Endothelial cell (in vitro differentiated cells): ENCODE measurements at regions not wholly inside any gene's neighbourhood (a gene's known extent, or its start where the extent isn't known, plus 50 kb on each side); places are given as distances from the start of the nearest gene placed in this dataset.

Experiments
- DNase-seq: peaks from one replicate; pipeline ENCODE4 v3.0.0; 2021; ENCODE audit warnings: low spot score
- H3K27ac Mint-ChIP-seq: one replicate; pipeline ENCODE4 v1.8.0; 2021; ENCODE audit warnings: mixed read lengths, inconsistent platforms; ENCODE audit not compliant: unreplicated experiment
- H3K27me3 Mint-ChIP-seq: one replicate; pipeline ENCODE4 v1.8.0; 2021; ENCODE audit warnings: mild to moderate bottlenecking, moderate library complexity, mixed read lengths, inconsistent platforms; ENCODE audit not compliant: unreplicated experiment
- H3K36me3 Mint-ChIP-seq: one replicate; pipeline ENCODE4 v1.8.0; 2021; ENCODE audit warnings: mild to moderate bottlenecking, low read depth, mixed read lengths, inconsistent platforms; ENCODE audit not compliant: unreplicated experiment
- H3K4me1 Mint-ChIP-seq: one replicate; pipeline ENCODE4 v1.8.0; 2021; ENCODE audit warnings: mild to moderate bottlenecking, mixed read lengths, inconsistent platforms; ENCODE audit not compliant: unreplicated experiment
- H3K4me3 Mint-ChIP-seq: one replicate; pipeline ENCODE4 v1.8.0; 2021; ENCODE audit warnings: mild to moderate bottlenecking, mixed read lengths, inconsistent platforms; ENCODE audit not compliant: unreplicated experiment
- H3K9me3 Mint-ChIP-seq: one replicate; pipeline ENCODE4 v1.8.0; 2021; ENCODE audit warnings: mixed read lengths, inconsistent platforms; ENCODE audit not compliant: unreplicated experiment
- CTCF ChIP-seq: fragments of 200-600 bp; sonication (generic); IDR thresholded peaks from one replicate; pipeline ENCODE4 v1.5.0; 2021; ENCODE audit warnings: antibody characterized with exemption; ENCODE audit not compliant: unreplicated experiment

- no peak overlapping the region for H3K4me3 Mint-ChIP-seq
- TF ChIP-seq CTCF, result no peak
- no peak for DNase-seq
- no peaks in the 10 kb centered on the region for H3K9me3 Mint-ChIP-seq
- no peaks in the 10 kb centered on the region for H3K4me1 Mint-ChIP-seq
- peaks cover 2% of the 10 kb centered on the region for H3K27me3 Mint-ChIP-seq
- no peaks in the 10 kb centered on the region for H3K36me3 Mint-ChIP-seq
- no peak overlapping the region for H3K27ac Mint-ChIP-seq
These were observed 443.4 kb upstream of the MMS22L start for GRCh38 chr6:97726378-97726777.

GRCh38 chr6:97732045-97732444 lies 449.0 kb upstream of the MMS22L start:
- no peaks in the 10 kb centered on the region for H3K4me1 Mint-ChIP-seq
- no peak for TF ChIP-seq CTCF
- H3K4me3 Mint-ChIP-seq, result no peak overlapping the region
- H3K27me3 Mint-ChIP-seq, result no peaks in the 10 kb centered on the region
- no peak for DNase-seq
- H3K9me3 Mint-ChIP-seq, result no peaks in the 10 kb centered on the region
- no peaks in the 10 kb centered on the region for H3K36me3 Mint-ChIP-seq
- H3K27ac Mint-ChIP-seq, result no peak overlapping the region

GRCh38 chr6:97757575-97757974 lies 474.6 kb upstream of the MMS22L start:
- H3K4me3 Mint-ChIP-seq, result no peak overlapping the region

GRCh38 chr6:97765461-97765860 lies 482.4 kb upstream of the MMS22L start:
- Mint-ChIP-seq H3K36me3 (no peaks in the 10 kb centered on the region), H3K9me3 (no peaks in the 10 kb centered on the region), H3K27ac (no peak overlapping the region), H3K27me3 (no peaks in the 10 kb centered on the region), H3K4me1 (no peaks in the 10 kb centered on the region), H3K4me3 (no peak overlapping the region)
- DNase-seq, result no peak
- TF ChIP-seq CTCF, result no peak

More at GRCh38 chr6:97757575-97757974, 474.6 kb upstream of the MMS22L start:
- Mint-ChIP-seq H3K27me3 (no peaks in the 10 kb centered on the region), H3K36me3 (no peaks in the 10 kb centered on the region), H3K9me3 (no peaks in the 10 kb centered on the region), H3K4me1 (peaks cover 6% of the 10 kb centered on the region), H3K27ac (no peak overlapping the region)
- DNase-seq, result no peak
- no peak for TF ChIP-seq CTCF

GRCh38 chr6:97771372-97771771 lies 488.4 kb upstream of the MMS22L start:
- TF ChIP-seq CTCF, result no peak
- H3K4me1 Mint-ChIP-seq, result no peaks in the 10 kb centered on the region
- no peak overlapping the region for H3K27ac Mint-ChIP-seq
- H3K9me3 Mint-ChIP-seq, result no peaks in the 10 kb centered on the region
- no peaks in the 10 kb centered on the region for H3K27me3 Mint-ChIP-seq
- no peak for DNase-seq
- no peaks in the 10 kb centered on the region for H3K36me3 Mint-ChIP-seq
- no peak overlapping the region for H3K4me3 Mint-ChIP-seq
